Activated CD4-positive, CD25-positive, alpha-beta regulatory T cell (primary cell): ENCODE measurements at regions not wholly inside any gene's neighbourhood (a gene's known extent, or its start where the extent isn't known, plus 50 kb on each side); places are given as distances from the start of the nearest gene placed in this dataset.

Source experiments
- DNase-seq, 4 experiments: peaks; one replicate each; lab custom pipeline; 2025; lab: John Stamatoyannopoulos, UW

DNA sequence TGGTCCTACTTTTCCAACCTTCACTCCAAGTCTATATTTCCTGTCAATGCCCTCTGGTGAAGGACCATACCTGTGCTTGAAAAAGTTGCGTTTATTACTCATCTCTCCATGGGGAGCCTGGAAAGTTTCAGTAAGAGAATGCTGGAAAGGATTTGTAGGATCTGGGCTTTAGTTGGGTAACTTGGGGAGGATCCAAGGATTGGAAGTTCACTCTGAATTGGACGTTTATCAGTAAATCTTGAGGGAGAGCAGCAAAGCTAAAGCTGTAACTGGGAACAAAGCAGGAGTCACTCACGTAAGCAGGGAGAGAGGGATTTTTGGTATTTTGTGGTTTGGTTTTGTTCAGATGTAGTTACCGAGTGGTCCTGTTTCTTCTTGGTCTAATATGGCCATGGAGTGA is 51.4 kb upstream of the NPVF start:
- no peak for DNase-seq

DNA sequence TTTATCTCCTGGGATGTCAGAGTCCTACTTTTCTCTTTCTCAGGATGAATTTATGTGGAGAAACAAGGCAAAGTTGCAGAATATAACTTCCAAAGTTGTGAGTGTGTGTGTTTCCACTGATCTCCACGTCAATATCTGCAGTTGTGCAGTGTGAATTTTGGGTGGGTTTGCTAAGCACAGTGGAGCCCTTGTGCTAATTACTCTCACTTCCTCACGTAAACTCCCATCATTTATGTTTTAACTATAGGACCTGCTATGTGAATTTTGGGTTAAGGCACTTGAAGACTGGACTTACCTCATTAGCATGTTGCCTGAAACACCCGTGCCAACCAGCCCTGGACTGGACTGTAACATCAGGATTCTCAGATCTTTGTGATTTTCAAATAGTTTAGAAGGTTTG is 51.9 kb upstream of the NPVF start:
- DNase-seq = no peak

- DNase-seq = no peak
Observed at GRCh38 chr7:25282194-25282593, 53.9 kb upstream of the NPVF start.

DNA sequence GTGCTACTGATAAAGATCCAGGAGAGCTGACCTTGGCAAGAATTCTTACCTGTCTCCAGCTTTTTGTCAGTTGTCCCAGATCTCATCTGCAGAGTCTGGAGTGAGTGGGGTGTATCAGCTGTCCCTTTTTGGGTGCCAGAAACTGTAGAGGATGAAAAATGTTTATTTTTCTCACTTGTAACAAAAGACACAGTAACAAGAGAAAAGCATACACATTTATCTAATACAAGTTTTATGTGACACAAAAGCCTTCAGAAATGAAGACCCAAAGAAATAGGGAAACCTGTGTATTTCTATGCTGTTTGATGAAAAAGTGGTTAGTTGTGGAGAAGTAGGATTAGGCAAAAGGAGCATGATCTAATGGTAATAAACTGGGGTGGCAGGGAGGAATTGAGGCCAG is 58.5 kb upstream of the NPVF start:
- DNase-seq = no peak

DNA sequence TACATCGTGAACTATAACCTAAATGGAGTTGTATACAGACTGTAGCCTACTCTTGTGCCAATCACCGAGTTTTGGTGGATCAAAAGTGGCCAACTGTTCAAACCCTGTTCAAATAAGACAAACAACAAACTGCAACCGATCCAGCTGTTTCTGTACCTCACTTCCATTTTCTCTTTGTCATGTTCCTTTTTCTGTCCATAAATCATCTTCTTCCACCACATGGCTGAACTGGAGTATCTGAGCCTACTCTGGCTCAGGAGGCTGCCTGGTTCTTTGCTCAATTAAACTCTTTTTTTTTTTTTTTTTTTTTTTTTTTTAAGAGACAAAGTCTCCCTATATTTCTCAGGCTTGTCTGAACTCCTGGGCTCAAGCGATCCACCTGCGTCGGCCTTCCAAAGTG is 59.0 kb upstream of the NPVF start:
- DNase-seq = no peak

DNA sequence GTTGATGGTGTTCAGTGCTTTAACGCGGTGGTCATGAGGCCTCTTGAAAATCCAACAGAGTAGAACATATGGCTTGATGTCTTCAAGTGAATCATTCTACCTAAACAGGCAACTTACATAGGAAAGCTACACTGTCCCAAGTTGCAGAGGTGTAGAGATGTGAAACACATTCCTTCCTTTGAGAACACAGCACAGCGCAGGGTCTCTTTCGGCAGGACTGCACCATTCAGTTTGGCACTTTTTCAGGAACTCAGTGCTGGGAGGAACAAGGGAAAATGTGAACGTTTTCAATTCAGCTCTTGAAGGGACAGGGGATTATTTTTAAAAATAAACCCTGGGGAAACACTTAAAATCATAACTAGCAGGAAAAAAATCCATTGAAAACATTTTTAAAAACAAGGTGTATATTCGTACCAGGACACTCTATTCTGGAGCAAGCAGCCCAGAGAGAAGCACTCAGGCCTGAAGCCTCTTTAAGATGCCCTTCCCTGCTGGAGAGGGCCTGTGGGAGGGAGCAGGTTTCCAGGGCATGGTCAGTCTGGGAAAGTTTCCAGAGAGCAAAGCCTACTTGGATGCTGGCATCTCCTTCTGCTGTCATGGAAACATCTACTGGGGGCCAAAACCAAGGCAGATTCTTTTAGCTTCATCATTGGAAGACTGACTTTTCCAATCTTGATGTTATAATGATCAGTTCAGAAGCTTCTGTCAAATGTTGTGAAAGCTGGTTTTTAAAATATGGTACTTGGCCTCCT is 60.4 kb upstream of the NPVF start:
- DNase-seq = no peak

- no peak for DNase-seq
Observed at GRCh38 chr7:25289518-25289917, 61.2 kb upstream of the NPVF start.

- no peak for DNase-seq
Observed at GRCh38 chr7:25294624-25295023, 66.3 kb upstream of the NPVF start.

- DNase-seq = no peak
Observed at GRCh38 chr7:25295387-25295786, 67.1 kb upstream of the NPVF start.

- DNase-seq = no peak
Observed at GRCh38 chr7:25296086-25296485, 67.8 kb upstream of the NPVF start.

DNA sequence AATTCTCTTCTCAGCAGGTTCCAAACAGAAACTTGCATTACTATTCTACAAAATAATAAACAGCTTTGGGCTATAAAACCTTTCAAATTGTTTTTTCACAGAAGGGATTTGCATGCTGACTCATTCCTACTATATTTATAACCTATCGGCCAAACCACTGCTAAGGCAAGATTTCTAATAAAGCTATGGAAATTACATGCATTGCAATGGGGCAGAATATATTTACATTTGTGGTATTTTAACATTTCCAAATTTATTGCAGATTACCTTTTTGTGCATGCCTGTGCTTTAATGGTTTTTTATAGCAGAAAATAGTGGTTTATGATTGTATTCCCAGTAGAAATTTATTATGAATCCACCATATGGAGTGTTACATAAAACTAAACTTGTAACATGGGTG is 69.0 kb upstream of the NPVF start:
- DNase-seq = no peak

DNA sequence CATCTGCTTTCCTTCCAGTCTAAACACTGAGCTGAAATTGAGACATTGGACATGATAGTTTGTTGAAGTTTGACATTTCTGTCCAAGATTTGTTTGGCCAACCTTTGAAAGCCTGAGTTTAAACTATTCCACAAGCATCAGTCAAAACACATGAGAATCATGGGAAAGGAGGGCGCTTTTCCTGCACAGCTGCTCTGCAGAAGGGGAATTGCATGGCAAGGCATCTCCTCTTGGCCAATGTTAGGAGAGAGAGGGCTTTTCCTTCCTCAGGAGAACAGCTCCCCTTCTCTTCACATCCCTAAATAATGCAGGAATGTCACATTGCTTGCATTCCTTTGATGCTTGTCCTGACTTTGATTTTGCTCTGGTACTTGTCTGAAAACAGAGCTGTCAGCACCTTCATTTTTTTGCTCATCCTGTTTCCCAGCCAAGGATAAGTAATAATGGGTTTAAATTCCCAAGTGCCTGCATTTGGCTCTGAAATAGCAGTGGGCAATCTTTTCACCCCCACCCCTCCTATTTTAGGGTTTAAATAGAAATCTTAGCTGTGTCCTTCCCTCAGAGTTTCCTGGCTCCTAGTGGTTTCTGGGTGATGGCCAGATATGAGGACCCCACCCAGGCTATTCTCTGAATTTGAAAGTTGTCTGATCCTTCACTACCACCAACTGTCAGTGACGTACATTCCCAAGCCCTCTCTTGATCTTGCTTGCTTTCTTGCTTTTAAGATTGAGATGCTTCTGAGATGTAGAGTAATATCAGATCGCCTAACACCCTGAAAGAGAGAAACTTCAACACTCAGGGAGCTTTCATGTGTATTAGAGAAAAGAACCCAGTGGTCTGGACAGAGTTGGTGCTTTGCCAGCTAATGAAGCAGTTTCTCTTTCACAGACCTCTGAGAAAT is 75.2 kb upstream of the NPVF start:
- no peak for DNase-seq

DNA sequence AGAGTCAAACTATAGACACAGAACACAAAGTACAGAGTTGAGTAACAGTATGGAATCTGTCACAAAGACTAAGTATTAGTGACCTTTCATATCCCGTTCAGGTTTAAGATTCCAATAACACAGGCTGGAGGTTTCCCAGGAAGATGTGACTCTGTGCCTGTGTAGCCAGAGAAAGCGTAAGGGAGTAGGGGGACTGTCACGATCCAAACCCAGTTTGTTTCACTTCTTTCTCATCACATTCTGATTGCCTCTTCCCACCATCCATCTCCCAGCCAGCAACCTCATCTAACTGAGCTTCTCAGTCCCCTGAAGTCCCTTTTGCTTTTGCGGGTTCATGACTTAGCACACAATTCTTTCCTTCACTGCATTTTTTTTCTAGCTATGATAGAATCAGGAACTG is 76.4 kb upstream of the NPVF start:
- no peak for DNase-seq

- no peak for DNase-seq
Observed at GRCh38 chr7:25305831-25306230, 77.5 kb upstream of the NPVF start.

DNA sequence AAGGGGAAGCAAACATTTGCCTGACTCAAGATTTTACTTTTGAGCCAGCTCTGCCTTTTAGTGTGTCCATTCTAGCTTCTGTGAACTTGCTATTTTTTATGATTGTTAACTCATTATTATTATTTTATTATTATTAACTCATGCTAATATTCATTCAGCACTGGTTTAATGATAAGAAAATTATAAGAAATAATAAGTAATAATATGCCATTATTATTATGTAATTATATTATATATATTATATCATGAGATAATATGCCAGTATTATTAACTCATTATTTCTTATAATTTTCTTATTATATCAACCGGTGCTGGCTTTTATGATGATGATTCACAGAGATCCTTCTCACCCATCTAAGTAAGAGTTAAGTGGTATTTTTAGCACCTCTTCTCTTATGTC is 79.3 kb upstream of the NPVF start:
- no peak for DNase-seq

DNA sequence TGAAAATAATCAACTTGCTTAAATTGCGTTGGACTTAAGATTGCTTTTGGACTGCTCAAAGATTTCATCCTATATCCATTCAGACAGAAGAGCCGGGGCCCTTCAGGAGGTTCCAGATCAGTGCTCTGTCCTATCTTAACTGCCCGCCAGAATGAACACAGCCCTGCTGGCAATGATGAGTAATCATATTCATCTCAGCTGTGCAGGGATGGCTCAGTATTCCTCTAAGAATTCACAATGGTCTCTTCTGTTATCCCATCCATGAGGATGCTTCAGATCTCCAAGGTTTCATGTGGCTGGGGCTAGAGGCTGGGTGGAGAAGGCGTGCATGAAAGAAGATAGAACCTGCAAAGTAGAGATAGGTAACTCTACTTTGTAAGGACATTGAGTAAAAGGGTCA is 80.0 kb upstream of the NPVF start:
- no peak for DNase-seq

- DNase-seq = no peak
Observed at GRCh38 chr7:25308906-25309705, 80.8 kb upstream of the NPVF start.

- DNase-seq = no peak
Observed at GRCh38 chr7:25310896-25311295, 82.6 kb upstream of the NPVF start.

DNA sequence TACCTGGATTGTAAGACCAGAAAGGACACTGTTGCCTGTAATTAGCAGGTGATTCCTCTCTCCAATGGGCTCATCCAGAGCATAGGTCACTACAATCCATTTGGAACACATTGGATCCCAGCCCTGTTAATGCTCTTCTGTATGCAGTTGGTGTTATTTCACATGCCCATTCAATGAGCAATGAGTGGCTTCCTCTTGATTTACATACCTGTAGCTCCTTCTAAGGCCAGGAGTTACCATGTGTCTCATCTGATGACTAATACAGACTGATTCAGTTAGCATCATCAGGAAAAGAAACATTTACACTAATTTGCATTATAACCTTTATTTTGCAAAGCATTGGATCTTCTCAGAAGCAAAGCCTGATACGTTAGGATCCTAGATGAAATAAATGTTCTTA is 83.1 kb upstream of the NPVF start:
- DNase-seq = no peak

GRCh38 chr7:25312968-25313367 is 84.7 kb upstream of the NPVF start:
- no peak for DNase-seq

GRCh38 chr7:25313526-25313925 is 85.2 kb upstream of the NPVF start:
- DNase-seq = no peak

DNA sequence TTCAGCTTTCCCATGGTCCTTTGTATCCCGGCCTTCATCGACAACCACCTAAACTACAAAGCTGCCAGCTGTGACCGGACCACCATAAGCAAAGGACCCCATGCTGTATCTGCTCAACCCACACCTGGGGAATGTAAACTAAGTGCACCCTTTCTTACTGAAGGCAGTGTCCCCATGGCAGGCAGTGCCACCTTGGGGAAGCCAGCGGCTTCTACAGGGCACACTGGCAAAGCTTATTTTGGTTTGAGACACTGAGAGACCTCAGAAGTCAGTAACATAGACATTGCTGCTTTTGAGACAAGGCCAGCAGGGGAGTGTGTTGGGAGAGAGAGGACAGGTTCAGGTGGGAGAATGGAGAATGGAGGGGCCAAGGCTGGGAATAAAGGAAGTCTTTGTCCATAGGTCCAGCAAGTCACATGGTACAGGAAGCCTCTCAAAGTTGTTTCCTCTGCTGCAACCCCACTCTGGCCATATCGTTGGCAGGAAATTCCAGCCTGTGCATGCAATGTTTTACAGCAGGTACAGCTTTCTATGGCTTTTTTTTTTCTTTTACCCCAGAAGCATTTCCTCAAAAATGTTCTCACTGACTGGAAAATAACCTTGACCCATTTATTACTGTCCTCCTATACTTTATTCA is 85.9 kb upstream of the NPVF start:
- DNase-seq = no peak
